Erythroblast (primary cell): ENCODE measurements at regions not wholly inside any gene's neighbourhood (a gene's known extent, or its start where the extent isn't known, plus 50 kb on each side); places are given as distances from the start of the nearest gene placed in this dataset.

ENCODE experiments used
- GATA1 ChIP-seq: IDR thresholded peaks from 2 replicates; pipeline ENCODE4 v1.6.1; 2011; ENCODE audit warnings: low read depth, mild to moderate bottlenecking, control low read depth, low read length, moderate library complexity
- POLR2A ChIP-seq: IDR thresholded peaks from 2 replicates; pipeline ENCODE4 v1.6.1; 2011; ENCODE audit warnings: mild to moderate bottlenecking, low read length

GRCh38 chr3:178289544-178290160 is 246.6 kb upstream of the KCNMB2 start:
- TF ChIP-seq POLR2A (no peak), GATA1 (no peak)
